Left renal cortex interstitium (tissue), 4 donors: ENCODE measurements at regions not wholly inside any gene's neighbourhood (a gene's known extent, or its start where the extent isn't known, plus 50 kb on each side); places are given as distances from the start of the nearest gene placed in this dataset.

ENCODE experiments used
- DNase-seq, 4 donors: peaks; one replicate each; pipeline ENCODE4 v3.0.0-alpha.2; 2013; ENCODE audit warnings: low read depth in 4 of 4, low spot score in 2 of 4, missing footprints in 1 of 4

GRCh38 chr18:32621034-32621433 lies 150.4 kb upstream of the GAREM1 start:
- DNase-seq, result no peak

DNA sequence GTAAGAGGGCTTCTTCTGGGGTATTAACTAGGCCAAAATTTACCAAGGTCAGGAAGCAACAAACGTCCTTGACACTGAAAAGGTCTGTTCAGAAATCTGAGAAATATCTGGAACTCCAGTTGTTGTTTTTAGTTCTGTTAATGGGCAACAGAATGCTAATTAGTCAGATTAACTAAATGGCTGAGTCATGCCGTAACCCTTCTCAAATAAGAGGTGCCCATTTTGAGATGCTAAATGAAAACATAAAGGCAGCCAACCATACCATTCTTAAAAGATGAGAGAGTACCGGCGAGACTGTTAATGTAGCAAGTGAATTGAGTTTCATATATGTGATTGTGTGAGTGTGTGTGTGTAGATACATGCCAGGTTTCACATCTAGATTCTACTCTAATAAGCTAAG lies 147.9 kb upstream of the GAREM1 start:
- no peak for DNase-seq

GRCh38 chr18:32613821-32614220 lies 143.1 kb upstream of the GAREM1 start:
- no peak for DNase-seq

- DNase-seq, result peak in 3 of 4 donors; percentile 34 to 57 (median 45)
These were observed 142.0 kb upstream of the GAREM1 start for GRCh38 chr18:32612651-32613050.

DNA sequence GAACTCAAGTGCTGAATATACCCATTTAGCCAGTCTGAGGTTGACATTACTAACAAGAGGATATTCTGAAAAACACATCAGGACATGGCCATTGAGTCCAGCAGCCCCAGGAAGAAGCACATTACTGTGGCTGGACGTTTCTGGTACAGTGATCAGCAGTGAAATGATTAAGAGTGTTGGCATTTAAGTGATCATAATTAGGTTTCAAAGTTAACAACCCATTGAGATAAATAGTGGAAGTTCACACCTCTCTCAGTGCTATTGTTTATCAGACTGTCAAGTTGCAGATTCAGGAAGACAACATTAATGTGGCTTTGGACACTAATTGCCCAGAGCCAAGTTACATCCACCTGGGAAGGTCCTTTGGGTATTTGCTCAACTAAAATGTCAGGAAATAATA lies 139.5 kb upstream of the GAREM1 start:
- DNase-seq, result peak in 3 of 4 donors; percentile 40 to 47 (median 43)

DNA sequence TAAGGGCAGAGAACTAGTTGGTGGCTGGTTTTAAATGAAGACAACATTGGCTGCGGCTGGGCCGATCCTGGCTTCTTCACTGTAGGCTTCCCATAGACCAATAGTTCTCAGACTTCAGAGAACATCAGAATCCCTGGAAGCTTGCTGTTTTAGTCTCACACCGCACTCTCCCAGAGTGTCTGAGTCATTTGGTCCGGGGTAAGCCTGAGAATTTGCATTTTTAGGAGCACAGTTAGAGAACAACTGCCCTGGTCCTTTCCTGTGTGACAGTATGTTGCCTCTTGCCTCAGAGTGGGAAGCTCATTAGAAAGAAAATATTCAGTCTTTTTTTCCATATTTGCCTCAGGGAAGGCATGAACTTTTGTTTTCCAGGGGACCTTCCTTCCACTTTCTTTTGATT lies 137.1 kb upstream of the GAREM1 start:
- no peak for DNase-seq

DNA sequence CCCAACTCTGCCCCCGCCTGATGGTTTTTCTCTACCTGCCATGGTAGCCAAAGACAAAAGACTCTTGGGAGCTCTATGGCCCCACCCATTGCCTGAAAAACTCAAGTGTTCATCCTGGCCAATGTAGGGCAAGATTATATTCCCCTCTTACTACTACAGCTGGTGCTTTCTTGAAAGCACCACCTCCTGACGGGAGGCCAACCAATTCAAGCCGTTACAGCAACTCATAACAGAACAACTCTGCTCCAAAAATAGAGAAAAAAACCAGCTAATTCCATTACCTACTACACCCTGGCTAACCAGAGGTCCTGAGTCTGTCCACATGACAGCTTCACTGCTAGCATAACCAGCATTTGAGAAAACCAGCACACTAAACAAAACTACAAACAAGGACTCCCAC lies 127.5 kb upstream of the GAREM1 start:
- DNase-seq, result no peak

DNA sequence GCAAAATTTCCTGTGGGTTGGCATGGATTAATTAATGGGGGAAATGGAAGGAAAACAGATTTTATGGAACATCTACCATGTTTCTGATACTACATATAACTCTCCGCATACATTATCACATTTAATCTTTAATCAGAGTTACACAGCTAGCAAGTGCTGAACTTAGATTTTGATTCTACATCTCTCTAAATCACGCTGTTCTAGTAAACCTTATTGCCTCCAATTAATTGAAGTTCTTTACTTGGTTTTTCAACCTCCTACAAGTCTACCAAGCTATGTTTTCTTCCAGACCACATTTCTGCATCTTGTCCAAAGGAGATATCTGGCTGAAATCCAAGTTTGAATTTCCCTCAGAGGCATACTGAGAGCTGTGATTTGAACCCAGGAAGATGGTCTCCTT lies 125.8 kb upstream of the GAREM1 start:
- DNase-seq, result no peak

GRCh38 chr18:32595832-32596231 lies 125.2 kb upstream of the GAREM1 start:
- no peak for DNase-seq

- no peak for DNase-seq
These were observed 117.5 kb upstream of the GAREM1 start for GRCh38 chr18:32588191-32588590.

- no peak for DNase-seq
These were observed 112.7 kb upstream of the GAREM1 start for GRCh38 chr18:32583431-32583830.

GRCh38 chr18:32582455-32582854 lies 111.8 kb upstream of the GAREM1 start:
- DNase-seq, result no peak

GRCh38 chr18:32577561-32577960 lies 106.9 kb upstream of the GAREM1 start:
- no peak for DNase-seq

DNA sequence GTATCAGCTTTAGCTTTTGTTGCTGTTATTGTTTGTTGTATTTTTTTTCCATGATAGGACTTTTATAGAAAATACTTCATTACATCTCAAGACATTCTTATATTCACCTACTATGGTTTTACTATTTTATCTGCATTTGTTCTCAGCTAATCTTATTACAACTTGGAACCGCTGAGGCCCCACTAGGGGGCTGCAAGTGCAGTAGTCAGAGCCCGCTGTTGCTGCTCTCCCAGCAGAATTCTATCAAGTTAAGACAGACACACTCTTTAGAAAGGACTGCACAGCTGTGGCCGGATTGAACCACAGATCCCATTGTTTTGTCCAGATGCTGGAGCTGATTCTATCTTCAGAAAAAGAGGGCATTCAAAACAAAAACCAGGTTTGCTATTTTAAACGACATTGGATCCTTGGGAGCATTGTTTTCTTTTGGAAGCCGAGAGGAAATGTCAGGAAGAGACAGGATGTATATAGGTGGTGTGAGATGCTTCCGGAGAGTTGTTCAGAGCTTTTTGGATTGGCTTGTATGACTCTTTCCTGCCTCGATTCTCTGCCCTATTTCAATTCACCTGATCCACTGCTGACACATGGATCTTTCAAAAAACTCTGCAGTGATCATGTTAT lies 105.7 kb upstream of the GAREM1 start:
- peak in 2 of 4 donors; percentile 26 to 46 for DNase-seq

- DNase-seq, result no peak
These were observed 96.3 kb upstream of the GAREM1 start for GRCh38 chr18:32566960-32567359.

GRCh38 chr18:32553640-32554365 lies 83.1 kb upstream of the GAREM1 start:
- DNase-seq, result no peak

GRCh38 chr18:32553174-32553573 lies 82.5 kb upstream of the GAREM1 start:
- DNase-seq, result no peak

- DNase-seq, result no peak
These were observed 81.8 kb upstream of the GAREM1 start for GRCh38 chr18:32552421-32553030.

DNA sequence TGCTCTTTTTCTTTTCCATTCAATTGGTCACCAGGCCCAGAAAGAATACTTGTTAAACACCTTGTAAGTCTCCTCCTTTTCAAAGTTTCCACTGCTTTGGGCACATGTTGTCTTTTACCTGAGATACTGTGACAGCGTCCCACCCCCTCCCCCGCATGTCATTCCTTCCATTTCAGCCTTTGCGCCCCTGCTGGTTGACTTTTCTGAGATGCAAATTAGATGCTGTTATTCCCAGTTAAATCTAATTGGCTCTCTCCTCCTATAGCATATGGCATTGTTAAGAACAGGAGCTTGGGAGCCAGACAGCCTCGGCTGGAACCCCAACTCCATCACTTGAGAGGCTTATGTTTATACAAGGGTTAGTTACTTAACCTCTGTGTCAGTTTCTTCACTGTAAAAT lies 80.3 kb upstream of the GAREM1 start:
- no peak for DNase-seq

DNA sequence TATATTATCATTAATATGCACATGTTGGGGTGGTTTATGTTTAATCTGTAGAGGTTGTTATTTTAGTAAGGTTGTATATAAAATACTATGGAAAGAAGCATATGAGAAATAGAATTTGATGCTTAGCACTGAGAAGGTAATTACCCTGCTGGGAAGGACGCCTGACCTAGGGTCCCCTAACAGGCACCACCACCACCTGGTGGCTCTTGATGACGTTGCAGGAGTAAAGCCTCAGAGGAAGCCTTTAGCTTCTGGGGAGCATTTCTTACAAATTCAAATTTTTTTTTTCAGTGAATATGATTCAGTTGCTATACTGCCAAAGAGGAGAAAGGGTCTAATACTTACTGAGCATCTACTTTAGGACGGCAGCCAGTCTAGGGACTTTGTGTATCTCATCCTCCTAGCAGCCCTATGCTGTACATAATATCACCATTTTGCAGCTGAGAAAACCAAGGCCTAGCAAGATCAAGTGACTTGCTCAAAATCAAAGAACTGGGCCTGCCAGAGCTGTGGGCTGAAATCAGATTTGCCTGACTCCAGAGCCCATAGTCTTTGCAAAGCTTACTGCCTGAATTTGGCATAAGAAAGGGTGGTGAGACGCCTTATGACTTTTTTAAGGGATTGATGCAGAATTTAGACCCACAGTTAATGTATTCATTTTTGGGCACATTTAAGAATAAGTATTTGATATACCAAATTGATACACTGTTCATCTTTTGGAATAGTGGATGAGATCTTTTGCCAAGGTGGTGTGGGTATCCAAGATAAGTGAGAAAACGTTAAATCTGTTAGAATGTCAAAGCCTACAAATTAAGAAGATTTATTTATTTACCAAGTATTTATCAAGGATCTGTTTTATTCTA lies 78.8 kb upstream of the GAREM1 start:
- DNase-seq, result peak in 1 of 4 donors; percentile 36

DNA sequence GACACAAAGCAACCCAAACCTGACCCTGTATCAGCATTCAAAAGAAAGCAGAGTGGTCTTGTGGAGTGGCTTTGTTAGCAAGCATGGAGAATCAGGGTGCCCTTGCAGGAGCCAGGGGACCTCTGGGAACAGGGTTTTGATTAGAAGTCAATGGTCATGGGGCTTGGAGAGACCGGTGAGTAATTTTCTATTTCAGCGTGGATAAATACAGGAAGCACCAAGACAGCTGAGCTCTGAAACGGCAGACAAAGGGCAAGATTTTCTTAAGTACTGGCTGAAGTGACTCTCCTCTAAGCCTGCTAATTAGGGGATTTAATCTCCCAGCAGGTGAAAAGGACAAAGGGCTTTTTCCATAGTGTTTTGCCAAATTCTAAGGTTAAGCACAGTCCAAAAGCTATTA lies 78.0 kb upstream of the GAREM1 start:
- DNase-seq, result no peak
